ENCODE measurements at regions not wholly inside any gene's neighbourhood (a gene's known extent, or its start where the extent isn't known, plus 50 kb on each side); places are given as distances from the start of the nearest gene placed in this dataset.

DNA sequence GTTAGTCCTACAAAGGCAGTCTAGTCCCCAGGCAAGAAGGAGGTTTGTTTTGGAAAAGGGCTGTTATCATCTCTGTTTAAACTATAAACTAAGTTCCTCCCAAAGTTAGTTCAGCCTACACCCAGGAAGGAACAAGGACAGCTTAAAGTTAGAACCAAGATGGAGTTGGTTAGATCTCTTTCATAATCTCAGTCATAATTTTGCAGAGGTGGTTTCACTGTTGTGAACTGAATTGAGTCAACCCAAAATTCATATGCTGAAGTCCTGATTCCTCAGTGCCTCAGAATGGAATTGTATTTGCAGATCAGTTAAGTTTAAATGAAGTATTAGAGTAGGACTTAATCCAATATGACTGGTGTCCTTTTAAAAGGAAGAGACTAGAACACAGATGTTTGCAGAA lies 101.0 kb upstream of the C3orf80 start:
- no peaks in the 10 kb centered on the region for H3K27me3 Mint-ChIP-seq (ENCODE audit: low read depth)
- H3K4me1 Mint-ChIP-seq = peaks cover 4% of the 10 kb centered on the region
- H3K36me3 Mint-ChIP-seq (ENCODE audit: low read depth) = peaks cover 5% of the 10 kb centered on the region
- DNase-seq (ENCODE audit: low read depth, low spot score) = no peak
- no peak overlapping the region for H3K4me3 Mint-ChIP-seq
- peaks cover 5% of the 10 kb centered on the region for H3K9me3 Mint-ChIP-seq
- no peak overlapping the region for H3K27ac Mint-ChIP-seq (ENCODE audit: unreplicated experiment)
- TF ChIP-seq, protein P1, sequence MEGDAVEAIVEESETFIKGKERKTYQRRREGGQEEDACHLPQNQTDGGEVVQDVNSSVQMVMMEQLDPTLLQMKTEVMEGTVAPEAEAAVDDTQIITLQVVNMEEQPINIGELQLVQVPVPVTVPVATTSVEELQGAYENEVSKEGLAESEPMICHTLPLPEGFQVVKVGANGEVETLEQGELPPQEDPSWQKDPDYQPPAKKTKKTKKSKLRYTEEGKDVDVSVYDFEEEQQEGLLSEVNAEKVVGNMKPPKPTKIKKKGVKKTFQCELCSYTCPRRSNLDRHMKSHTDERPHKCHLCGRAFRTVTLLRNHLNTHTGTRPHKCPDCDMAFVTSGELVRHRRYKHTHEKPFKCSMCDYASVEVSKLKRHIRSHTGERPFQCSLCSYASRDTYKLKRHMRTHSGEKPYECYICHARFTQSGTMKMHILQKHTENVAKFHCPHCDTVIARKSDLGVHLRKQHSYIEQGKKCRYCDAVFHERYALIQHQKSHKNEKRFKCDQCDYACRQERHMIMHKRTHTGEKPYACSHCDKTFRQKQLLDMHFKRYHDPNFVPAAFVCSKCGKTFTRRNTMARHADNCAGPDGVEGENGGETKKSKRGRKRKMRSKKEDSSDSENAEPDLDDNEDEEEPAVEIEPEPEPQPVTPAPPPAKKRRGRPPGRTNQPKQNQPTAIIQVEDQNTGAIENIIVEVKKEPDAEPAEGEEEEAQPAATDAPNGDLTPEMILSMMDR (conservative IDR thresholded peaks at IDR 0.05) = no peak

DNA sequence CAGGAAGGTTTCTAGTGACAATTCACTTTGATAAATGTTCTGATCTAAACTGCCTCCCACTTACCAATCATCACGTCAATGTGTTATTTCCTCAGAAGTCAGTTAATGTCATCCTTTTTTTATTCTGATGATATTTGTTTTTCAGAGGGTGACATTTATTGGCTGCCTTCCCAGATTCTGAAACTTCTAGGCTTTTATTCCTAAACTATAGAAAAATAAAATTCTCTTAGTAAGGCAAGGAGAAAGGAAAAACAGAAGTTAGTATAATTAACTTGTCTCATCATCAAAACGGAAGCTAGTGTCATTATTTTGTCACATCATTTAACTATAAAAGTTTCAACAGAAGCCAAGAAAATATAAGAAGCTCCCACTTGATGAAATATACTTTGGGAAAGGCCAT lies 100.0 kb upstream of the C3orf80 start:
- Mint-ChIP-seq H3K27me3 (ENCODE audit: low read depth) (no peaks in the 10 kb centered on the region), H3K4me3 (no peak overlapping the region), H3K4me1 (peaks cover 4% of the 10 kb centered on the region), H3K36me3 (ENCODE audit: low read depth) (peaks cover 2% of the 10 kb centered on the region), H3K27ac (ENCODE audit: unreplicated experiment) (no peak overlapping the region), H3K9me3 (peaks cover 2% of the 10 kb centered on the region)
- TF ChIP-seq, protein P1 (conservative IDR thresholded peaks at IDR 0.05) = no peak
- DNase-seq (ENCODE audit: low read depth, low spot score) = no peak

DNA sequence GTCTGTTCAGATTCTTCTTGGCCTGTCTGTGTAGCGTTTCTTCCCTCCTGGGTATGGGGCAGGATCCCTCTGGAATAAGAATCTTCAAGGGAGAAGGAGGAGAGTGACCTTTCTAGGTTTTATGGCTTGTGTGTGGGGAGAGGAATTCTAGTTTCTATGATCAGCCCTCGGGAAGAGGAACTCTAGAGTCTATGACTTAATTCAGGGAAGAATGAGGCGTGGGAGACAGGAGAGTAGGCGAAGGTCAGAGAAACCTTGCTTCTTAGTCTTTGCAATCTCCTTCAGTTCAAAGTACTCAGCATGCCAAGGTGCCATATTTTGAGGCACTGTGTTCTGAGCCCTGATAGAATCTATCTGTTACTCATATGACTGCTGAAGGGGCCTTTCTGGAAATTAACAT lies 99.2 kb upstream of the C3orf80 start:
- H3K36me3 Mint-ChIP-seq (ENCODE audit: low read depth) = no peaks in the 10 kb centered on the region
- no peak for DNase-seq (ENCODE audit: low read depth, low spot score)
- no peak overlapping the region for H3K4me3 Mint-ChIP-seq
- H3K27me3 Mint-ChIP-seq (ENCODE audit: low read depth) = no peaks in the 10 kb centered on the region
- no peak overlapping the region for H3K27ac Mint-ChIP-seq (ENCODE audit: unreplicated experiment)
- peaks cover 4% of the 10 kb centered on the region for H3K4me1 Mint-ChIP-seq
- no peaks in the 10 kb centered on the region for H3K9me3 Mint-ChIP-seq
- TF ChIP-seq, protein P1 (conservative IDR thresholded peaks at IDR 0.05) = no peak

DNA sequence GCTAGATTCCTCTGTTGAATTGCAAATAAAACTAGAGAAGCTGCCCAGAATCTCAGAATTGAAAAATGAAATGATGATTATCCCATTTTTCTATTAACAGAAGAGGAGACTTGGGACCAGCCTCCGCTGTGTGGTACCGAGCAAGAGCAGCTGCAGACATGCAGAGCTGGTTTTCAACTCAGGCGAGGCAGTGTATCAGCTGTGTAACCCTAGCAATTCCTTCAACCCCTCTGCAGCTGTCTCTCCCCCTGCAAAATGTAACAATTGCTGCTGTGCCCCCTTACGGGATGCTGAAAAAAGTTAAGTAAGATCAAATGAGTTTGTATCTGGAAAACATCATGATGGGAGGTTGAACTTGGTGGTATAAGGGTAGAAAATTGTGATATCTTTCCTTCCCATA lies 98.5 kb upstream of the C3orf80 start:
- Mint-ChIP-seq H3K27ac (ENCODE audit: unreplicated experiment) (no peak overlapping the region), H3K36me3 (ENCODE audit: low read depth) (no peaks in the 10 kb centered on the region), H3K9me3 (no peaks in the 10 kb centered on the region), H3K4me3 (no peak overlapping the region), H3K27me3 (ENCODE audit: low read depth) (no peaks in the 10 kb centered on the region), H3K4me1 (peaks cover 4% of the 10 kb centered on the region)
- TF ChIP-seq, protein P1 (conservative IDR thresholded peaks at IDR 0.05) = no peak
- no peak for DNase-seq (ENCODE audit: low read depth, low spot score)

DNA sequence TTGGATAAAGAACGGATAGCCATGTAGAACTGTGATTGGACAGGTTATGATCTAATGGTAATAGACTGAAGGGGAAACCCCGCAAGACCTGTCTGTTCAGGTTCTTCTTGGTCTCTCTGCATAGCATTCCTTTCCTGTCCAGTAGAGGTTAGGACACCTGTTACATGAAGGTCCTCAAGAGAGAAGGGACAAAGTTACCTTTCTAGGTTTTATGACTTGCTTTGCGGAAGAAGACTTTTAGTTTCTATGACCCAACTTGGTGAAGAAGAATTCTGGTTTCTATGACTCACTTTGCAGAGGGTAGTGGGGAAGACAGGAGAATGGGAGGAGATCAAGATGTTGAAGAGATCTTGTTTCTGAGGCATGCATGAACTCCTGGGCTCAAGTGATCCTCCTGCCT lies 97.9 kb upstream of the C3orf80 start:
- TF ChIP-seq, protein P1 (conservative IDR thresholded peaks at IDR 0.05) = no peak
- no peak for DNase-seq (ENCODE audit: low read depth, low spot score)
- Mint-ChIP-seq H3K27ac (ENCODE audit: unreplicated experiment) (no peak overlapping the region), H3K9me3 (no peaks in the 10 kb centered on the region), H3K36me3 (ENCODE audit: low read depth) (no peaks in the 10 kb centered on the region), H3K27me3 (ENCODE audit: low read depth) (no peaks in the 10 kb centered on the region), H3K4me3 (no peak overlapping the region), H3K4me1 (no peaks in the 10 kb centered on the region)

DNA sequence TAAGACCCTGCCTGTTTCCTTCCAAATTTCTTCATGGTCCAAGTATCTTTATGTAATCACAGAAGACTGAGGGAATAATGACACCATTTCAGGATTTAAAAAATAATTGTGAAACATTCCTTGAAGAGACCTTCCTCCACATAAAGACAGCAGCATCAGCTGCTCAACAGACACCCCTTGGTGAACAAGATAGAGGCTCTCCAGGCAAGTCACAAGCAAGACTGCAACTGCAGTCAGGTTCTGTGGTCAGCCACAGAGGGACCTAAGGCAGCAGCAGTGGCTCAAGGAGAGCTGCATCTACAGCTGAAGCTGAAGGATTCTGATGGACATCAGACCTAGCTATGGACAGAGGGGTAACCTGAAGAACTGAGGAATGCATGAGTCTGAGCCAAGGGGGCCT lies 97.2 kb upstream of the C3orf80 start:
- Mint-ChIP-seq H3K4me1 (no peaks in the 10 kb centered on the region), H3K4me3 (no peak overlapping the region), H3K9me3 (no peaks in the 10 kb centered on the region), H3K27me3 (ENCODE audit: low read depth) (no peaks in the 10 kb centered on the region), H3K27ac (ENCODE audit: unreplicated experiment) (no peak overlapping the region), H3K36me3 (ENCODE audit: low read depth) (no peaks in the 10 kb centered on the region)
- TF ChIP-seq, protein P1 (conservative IDR thresholded peaks at IDR 0.05) = no peak
- no peak for DNase-seq (ENCODE audit: low read depth, low spot score)

Data from neural crest cell (in vitro differentiated cells).